ENCODE measurements at regions not wholly inside any gene's neighbourhood (a gene's known extent, or its start where the extent isn't known, plus 50 kb on each side); places are given as distances from the start of the nearest gene placed in this dataset.
"Not testable (repeated sequence)": the region's sequence is repeated elsewhere in the genome, so short reads cannot be mapped to it uniquely, and the experiment has no call there.

GRCh38 chr12:89833337-89834252 lies 125.0 kb upstream of the ATP2B1 start:
- no peak for DNase-seq

GRCh38 chr12:89832336-89832735 lies 123.7 kb upstream of the ATP2B1 start:
- DNase-seq = no peak

- no peak for DNase-seq
Observed at GRCh38 chr12:89831310-89832095, 122.9 kb upstream of the ATP2B1 start.

GRCh38 chr12:89829434-89829975 lies 120.9 kb upstream of the ATP2B1 start:
- no peak for DNase-seq

GRCh38 chr12:89828575-89828974 lies 119.9 kb upstream of the ATP2B1 start:
- DNase-seq = no peak

GRCh38 chr12:89827592-89827991 lies 119.0 kb upstream of the ATP2B1 start:
- DNase-seq = no peak

GRCh38 chr12:89826468-89826867 lies 117.8 kb upstream of the ATP2B1 start:
- no peak for DNase-seq

- no peak for DNase-seq
Observed at GRCh38 chr12:89825591-89826449, 117.2 kb upstream of the ATP2B1 start.

GRCh38 chr12:89824822-89825221 lies 116.2 kb upstream of the ATP2B1 start:
- DNase-seq = no peak

- DNase-seq = not testable (repeated sequence)
Observed at GRCh38 chr12:89822992-89823391, 114.4 kb upstream of the ATP2B1 start.

- no peak for DNase-seq
Observed at GRCh38 chr12:89821896-89822295, 113.3 kb upstream of the ATP2B1 start.

GRCh38 chr12:89817501-89818226 lies 109.0 kb upstream of the ATP2B1 start:
- DNase-seq = no peak

- no peak for DNase-seq
Observed at GRCh38 chr12:89815225-89815624, 106.6 kb upstream of the ATP2B1 start.

- no peak for DNase-seq
Observed at GRCh38 chr12:89803412-89803811, 94.8 kb upstream of the ATP2B1 start.

- DNase-seq = no peak
Observed at GRCh38 chr12:89801284-89801683, 92.6 kb upstream of the ATP2B1 start.

- no peak for DNase-seq
Observed at GRCh38 chr12:89800435-89800834, 91.8 kb upstream of the ATP2B1 start.

GRCh38 chr12:89799316-89799715 lies 90.7 kb upstream of the ATP2B1 start:
- no peak for DNase-seq

- no peak for DNase-seq
Observed at GRCh38 chr12:89797436-89797835, 88.8 kb upstream of the ATP2B1 start.

GRCh38 chr12:89796798-89797382 lies 88.3 kb upstream of the ATP2B1 start:
- no peak for DNase-seq

- no peak for DNase-seq
Observed at GRCh38 chr12:89793946-89794345, 85.3 kb upstream of the ATP2B1 start.

GRCh38 chr12:89791286-89791685 lies 82.6 kb upstream of the ATP2B1 start:
- no peak for DNase-seq

GRCh38 chr12:89789862-89790261 lies 81.2 kb upstream of the ATP2B1 start:
- DNase-seq = no peak
